CD4-positive, alpha-beta T cell (primary cell): ENCODE measurements at regions not wholly inside any gene's neighbourhood (a gene's known extent, or its start where the extent isn't known, plus 50 kb on each side); places are given as distances from the start of the nearest gene placed in this dataset.

Experiments
- ATAC-seq: fragments of 200-7000 bp; cut with Tn5 transposase; one replicate; pipeline ENCODE4 v1.10.0; 2022; ENCODE audit warnings: mild to moderate bottlenecking; ENCODE audit not compliant: poor library complexity
- CTCF ChIA-PET: fragments of 350-600 bp; sonication (Branson Sonifier 250); formaldehyde crosslinking; loops from one replicate; lab custom pipeline; 2021; ENCODE audit warnings: antibody characterized with exemption, inconsistent platforms; lab: Charles Lee
- POLR2A ChIA-PET: fragments of 350-600 bp; sonication (Branson Sonifier 250); formaldehyde crosslinking; loops from one replicate; lab custom pipeline; 2021; ENCODE audit warnings: antibody characterized with exemption, inconsistent platforms; lab: Charles Lee
- DNase-seq, 14 experiments: peaks; one replicate each; pipeline ENCODE4 v3.0.0-alpha.2; 2013 to 2020; ENCODE audit warnings: mixed read lengths in 2 of 14
- H3K27ac ChIP-seq, 2 donors: one replicate each; pipeline versions ENCODE4 v1.5.1 to v1.7.0; 2013; ENCODE audit warnings: low read length in 2 of 2, low read depth in 1 of 2, mild to moderate bottlenecking in 1 of 2
- H3K27me3 ChIP-seq, 2 experiments: 1 replicate in 1 of 2; 2 replicates in 1 of 2; pipeline versions ENCODE4 v1.6.1 to v1.7.0; 2013; ENCODE audit warnings: low read length in 2 of 2, control low read depth in 1 of 2, mild to moderate bottlenecking in 1 of 2, moderate library complexity in 1 of 2; ENCODE audit not compliant: insufficient read depth in 2 of 2, control insufficient read depth in 1 of 2
- H3K36me3 ChIP-seq: one replicate; pipeline ENCODE4 v1.6.1; 2013; ENCODE audit warnings: low read length, control low read depth; ENCODE audit not compliant: insufficient read depth
- H3K4me1 ChIP-seq: one replicate; pipeline ENCODE4 v1.6.1; 2013; ENCODE audit warnings: low read length, control low read depth; ENCODE audit not compliant: insufficient read depth
- H3K4me3 ChIP-seq: one replicate; pipeline ENCODE4 v1.5.1; 2013; ENCODE audit warnings: mild to moderate bottlenecking, low read length, moderate library complexity
- H3K9me3 ChIP-seq, 2 experiments: 1 replicate in 1 of 2; 2 replicates in 1 of 2; pipeline versions ENCODE4 v1.6.1 to v1.7.0; 2013; ENCODE audit warnings: low read length in 2 of 2, mild to moderate bottlenecking in 2 of 2, control low read depth in 1 of 2, moderate library complexity in 1 of 2; ENCODE audit not compliant: control insufficient read depth in 1 of 2, insufficient read depth in 1 of 2
- H3K27ac Mint-ChIP-seq: one replicate; pipeline ENCODE4 v1.8.0; 2020; ENCODE audit warnings: mixed read lengths
- H3K27me3 Mint-ChIP-seq: one replicate; pipeline ENCODE4 v1.8.0; 2021; ENCODE audit warnings: mixed read lengths
- H3K36me3 Mint-ChIP-seq: one replicate; pipeline ENCODE4 v1.8.0; 2021; ENCODE audit warnings: low read depth, mixed read lengths
- H3K4me1 Mint-ChIP-seq: one replicate; pipeline ENCODE4 v1.8.0; 2021; ENCODE audit warnings: low read depth, mixed read lengths
- H3K4me3 Mint-ChIP-seq: one replicate; pipeline ENCODE4 v1.8.0; 2020; ENCODE audit warnings: mild to moderate bottlenecking, mixed read lengths
- H3K9me3 Mint-ChIP-seq: one replicate; pipeline ENCODE4 v1.8.0; 2020; ENCODE audit warnings: mixed read lengths
- CTCF ChIP-seq: fragments of 200-600 bp; IDR thresholded peaks from one replicate; pipeline ENCODE4 v1.8.0; 2022; ENCODE audit warnings: antibody characterized with exemption, mild to moderate bottlenecking
- intact Hi-C, 2 experiments: fragments of 100-400 bp; cut with DNase I in 1 of 2; cut with micrococcal nuclease in 1 of 2; formaldehyde crosslinking; loops; one replicate each; pipeline versions ENCODE4 v1.15.1 to v1.9.0; 2023 to 2025; cut with DNase I, micrococcal nuclease

GRCh38 chr1:218917656-218918055 lies 256.0 kb upstream of the LYPLAL1 start:
- H3K36me3 ChIP-seq, result no peaks in the 10 kb centered on the region
- no peaks in the 10 kb centered on the region for H3K27me3 ChIP-seq
- H3K9me3 ChIP-seq, result peaks cover 0 to 3% of the 10 kb centered on the region in 2 experiments
- ChIA-PET CTCF (no interaction called here), POLR2A (no interaction called here)
- ATAC-seq (no peak), DNase-seq (no peak)
- H3K4me1 ChIP-seq, result no peaks in the 10 kb centered on the region
- Mint-ChIP-seq H3K4me1 (no peaks in the 10 kb centered on the region), H3K36me3 (no peaks in the 10 kb centered on the region), H3K9me3 (no peaks in the 10 kb centered on the region), H3K27ac (no peak overlapping the region), H3K27me3 (no peaks in the 10 kb centered on the region), H3K4me3 (no peak overlapping the region)
- no peak overlapping the region for H3K27ac ChIP-seq
- TF ChIP-seq CTCF, result no peak
- no peak overlapping the region for H3K4me3 ChIP-seq
- intact Hi-C loops, result no loop called here

GRCh38 chr1:218925777-218926176 lies 247.9 kb upstream of the LYPLAL1 start:
- no peak overlapping the region for H3K4me3 Mint-ChIP-seq
- TF ChIP-seq CTCF, result no peak
- CTCF ChIA-PET, result no interaction called here
- Histone ChIP-seq H3K4me3 (no peak overlapping the region), H3K27ac (no peak overlapping the region), H3K27me3 (no peaks in the 10 kb centered on the region), H3K4me1 (no peaks in the 10 kb centered on the region), H3K9me3 (no peaks in the 10 kb centered on the region), H3K36me3 (no peaks in the 10 kb centered on the region)
- H3K9me3 Mint-ChIP-seq, result no peaks in the 10 kb centered on the region
- no peak overlapping the region for H3K27ac Mint-ChIP-seq
- DNase-seq, result no peak
- no peaks in the 10 kb centered on the region for H3K4me1 Mint-ChIP-seq
- ATAC-seq, result no peak
- POLR2A ChIA-PET, result no interaction called here
- no peaks in the 10 kb centered on the region for H3K36me3 Mint-ChIP-seq
- intact Hi-C loops, result no loop called here
- no peaks in the 10 kb centered on the region for H3K27me3 Mint-ChIP-seq

- CTCF ChIA-PET, result no interaction called here
- no peak overlapping the region for H3K27ac Mint-ChIP-seq
- no peaks in the 10 kb centered on the region for H3K27me3 ChIP-seq
- H3K4me3 Mint-ChIP-seq, result no peak overlapping the region
- H3K4me3 ChIP-seq, result no peak overlapping the region
- H3K36me3 Mint-ChIP-seq, result no peaks in the 10 kb centered on the region
- H3K27me3 Mint-ChIP-seq, result no peaks in the 10 kb centered on the region
- H3K9me3 ChIP-seq, result no peaks in the 10 kb centered on the region
- DNase-seq (no peak), ATAC-seq (no peak)
- H3K36me3 ChIP-seq, result no peaks in the 10 kb centered on the region
- TF ChIP-seq CTCF, result no peak
- intact Hi-C loops, result no loop called here
- H3K4me1 Mint-ChIP-seq, result no peaks in the 10 kb centered on the region
- H3K27ac ChIP-seq, result no peak overlapping the region
- H3K9me3 Mint-ChIP-seq, result no peaks in the 10 kb centered on the region
- POLR2A ChIA-PET, result no interaction called here
- H3K4me1 ChIP-seq, result no peaks in the 10 kb centered on the region
Measured at GRCh38 chr1:218926631-218927030, 247.0 kb upstream of the LYPLAL1 start.
